KMS-11 (cell line): ENCODE measurements at regions not wholly inside any gene's neighbourhood (a gene's known extent, or its start where the extent isn't known, plus 50 kb on each side); places are given as distances from the start of the nearest gene placed in this dataset.

Experiments
- H2AFZ ChIP-seq: fragments of 200-600 bp; sonication (generic); 2 replicates; pipeline ENCODE4 v1.6.1; 2016; ENCODE audit warnings: antibody characterized with exemption, mixed run types, low read depth
- H3K27ac ChIP-seq: fragments of 200-600 bp; sonication (generic); 2 replicates; pipeline ENCODE4 v1.6.1; 2016; ENCODE audit warnings: mild to moderate bottlenecking, mixed run types
- H3K27me3 ChIP-seq: fragments of 200-600 bp; sonication (generic); 2 replicates; pipeline ENCODE4 v1.6.1; 2017; ENCODE audit warnings: mild to moderate bottlenecking, low read depth, mixed run types, moderate library complexity; ENCODE audit not compliant: insufficient read depth
- H3K36me3 ChIP-seq: fragments of 200-600 bp; sonication (generic); 2 replicates; pipeline ENCODE4 v1.6.1; 2017; ENCODE audit warnings: mild to moderate bottlenecking, mixed run types; ENCODE audit not compliant: insufficient read depth
- H3K4me1 ChIP-seq: fragments of 200-600 bp; sonication (generic); 2 replicates; pipeline ENCODE4 v1.6.1; 2016; ENCODE audit warnings: mild to moderate bottlenecking, low read depth, mixed run types; ENCODE audit not compliant: poor library complexity, severe bottlenecking
- H3K4me2 ChIP-seq: fragments of 200-600 bp; sonication (generic); 2 replicates; pipeline ENCODE4 v1.7.0; 2016; ENCODE audit warnings: mild to moderate bottlenecking, mixed run types
- H3K4me3 ChIP-seq: fragments of 200-600 bp; sonication (generic); IDR thresholded peaks from 2 replicates; pipeline ENCODE4 v1.6.1; 2017; ENCODE audit warnings: low read depth, low read length, mixed read lengths; ENCODE audit not compliant: insufficient read depth
- H3K79me2 ChIP-seq: fragments of 200-600 bp; sonication (generic); 2 replicates; pipeline ENCODE4 v1.6.1; 2016; ENCODE audit warnings: low read depth, mixed run types; ENCODE audit not compliant: insufficient read depth
- H3K9ac ChIP-seq: fragments of 200-600 bp; sonication (generic); 2 replicates; pipeline ENCODE4 v1.6.1; 2016; ENCODE audit warnings: mild to moderate bottlenecking, mixed run types
- H4K20me1 ChIP-seq: fragments of 200-600 bp; sonication (generic); 2 replicates; pipeline ENCODE4 v1.6.1; 2016; ENCODE audit warnings: mild to moderate bottlenecking, mixed run types; ENCODE audit not compliant: insufficient read depth
- TF ChIP-seq, protein P1 (sequence below): fragments of 200-600 bp; sonication (generic); conservative IDR thresholded peaks from 2 replicates; pipeline ENCODE4 v1.6.1; 2017; ENCODE audit warnings: low read depth, mild to moderate bottlenecking, antibody characterized with exemption, low read length, moderate library complexity, mixed read lengths

DNA sequence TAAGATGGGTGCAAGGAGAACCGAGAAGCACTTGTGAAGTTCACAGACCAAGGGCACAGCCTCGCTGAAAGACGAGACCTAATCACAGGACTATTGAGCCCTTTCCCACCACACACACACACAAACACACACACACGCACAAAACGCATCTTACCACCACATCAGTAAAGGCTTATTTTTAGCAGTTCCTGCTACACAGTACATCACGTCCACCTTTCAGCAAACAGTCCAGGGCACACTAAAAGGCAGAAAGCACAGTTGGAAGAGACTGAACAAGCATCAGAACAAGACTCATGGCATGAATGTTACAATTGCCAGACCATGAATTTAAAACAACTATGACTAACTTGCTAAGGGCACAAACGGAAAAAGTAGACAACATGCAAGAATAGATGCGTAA lies 83.6 kb upstream of the MAPK10 start:
- H3K4me3 ChIP-seq = no peak overlapping the region
- H3K9ac ChIP-seq = no peak overlapping the region
- H4K20me1 ChIP-seq = no peaks in the 10 kb centered on the region
- no peaks in the 10 kb centered on the region for H3K36me3 ChIP-seq
- H3K4me2 ChIP-seq = no peak overlapping the region
- TF ChIP-seq, protein P1, sequence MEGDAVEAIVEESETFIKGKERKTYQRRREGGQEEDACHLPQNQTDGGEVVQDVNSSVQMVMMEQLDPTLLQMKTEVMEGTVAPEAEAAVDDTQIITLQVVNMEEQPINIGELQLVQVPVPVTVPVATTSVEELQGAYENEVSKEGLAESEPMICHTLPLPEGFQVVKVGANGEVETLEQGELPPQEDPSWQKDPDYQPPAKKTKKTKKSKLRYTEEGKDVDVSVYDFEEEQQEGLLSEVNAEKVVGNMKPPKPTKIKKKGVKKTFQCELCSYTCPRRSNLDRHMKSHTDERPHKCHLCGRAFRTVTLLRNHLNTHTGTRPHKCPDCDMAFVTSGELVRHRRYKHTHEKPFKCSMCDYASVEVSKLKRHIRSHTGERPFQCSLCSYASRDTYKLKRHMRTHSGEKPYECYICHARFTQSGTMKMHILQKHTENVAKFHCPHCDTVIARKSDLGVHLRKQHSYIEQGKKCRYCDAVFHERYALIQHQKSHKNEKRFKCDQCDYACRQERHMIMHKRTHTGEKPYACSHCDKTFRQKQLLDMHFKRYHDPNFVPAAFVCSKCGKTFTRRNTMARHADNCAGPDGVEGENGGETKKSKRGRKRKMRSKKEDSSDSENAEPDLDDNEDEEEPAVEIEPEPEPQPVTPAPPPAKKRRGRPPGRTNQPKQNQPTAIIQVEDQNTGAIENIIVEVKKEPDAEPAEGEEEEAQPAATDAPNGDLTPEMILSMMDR = no peak
- H2AFZ ChIP-seq = no peak overlapping the region
- no peaks in the 10 kb centered on the region for H3K79me2 ChIP-seq
- H3K27me3 ChIP-seq = no peaks in the 10 kb centered on the region
- H3K4me1 ChIP-seq = no peaks in the 10 kb centered on the region
- H3K27ac ChIP-seq = no peak overlapping the region

DNA sequence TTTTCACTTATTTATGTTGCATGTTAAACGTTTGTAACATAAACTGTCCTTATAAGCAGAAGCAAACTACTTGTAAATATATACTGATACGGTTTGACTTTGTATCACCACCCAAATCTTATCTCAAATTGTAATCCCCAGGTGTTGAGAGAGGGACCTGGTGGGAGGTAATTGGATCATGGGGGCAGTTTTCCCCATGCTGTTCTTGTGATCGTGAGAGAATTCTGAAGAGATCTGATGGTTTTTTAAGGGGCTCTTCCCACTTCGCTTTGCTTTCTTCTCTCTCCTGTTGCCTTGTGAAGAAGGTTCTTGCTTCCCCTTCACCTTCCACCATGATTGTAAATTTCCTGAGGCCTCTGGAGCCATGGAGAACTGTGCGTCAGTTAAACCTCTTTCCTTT lies 87.1 kb upstream of the MAPK10 start:
- TF ChIP-seq, protein P1 = no peak
- Histone ChIP-seq H3K79me2 (no peaks in the 10 kb centered on the region), H3K36me3 (no peaks in the 10 kb centered on the region), H3K4me2 (no peak overlapping the region), H3K9ac (no peak overlapping the region), H3K4me3 (no peak overlapping the region), H3K27ac (no peak overlapping the region), H3K27me3 (no peaks in the 10 kb centered on the region), H3K4me1 (no peaks in the 10 kb centered on the region), H2AFZ (no peak overlapping the region), H4K20me1 (no peaks in the 10 kb centered on the region)

DNA sequence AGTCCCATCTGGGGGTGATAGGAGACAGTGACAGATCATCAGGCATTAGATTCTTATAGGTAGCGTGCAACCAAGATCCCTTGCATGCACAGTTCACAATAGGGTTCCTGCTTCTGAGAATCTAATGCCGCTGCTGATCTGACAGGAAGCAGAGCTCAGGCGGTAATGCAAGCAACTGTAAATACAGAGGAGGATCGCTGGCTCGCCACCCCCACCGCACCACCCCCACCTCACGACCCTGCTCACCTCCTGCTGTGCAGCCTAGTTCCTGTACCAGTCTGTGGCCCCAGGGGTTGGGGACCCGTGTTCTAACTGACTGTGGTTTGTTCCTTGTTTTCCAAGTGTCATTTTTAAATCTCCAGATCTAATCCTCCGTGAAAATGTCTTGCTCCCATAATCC lies 89.0 kb upstream of the MAPK10 start:
- H3K36me3 ChIP-seq = no peaks in the 10 kb centered on the region

DNA sequence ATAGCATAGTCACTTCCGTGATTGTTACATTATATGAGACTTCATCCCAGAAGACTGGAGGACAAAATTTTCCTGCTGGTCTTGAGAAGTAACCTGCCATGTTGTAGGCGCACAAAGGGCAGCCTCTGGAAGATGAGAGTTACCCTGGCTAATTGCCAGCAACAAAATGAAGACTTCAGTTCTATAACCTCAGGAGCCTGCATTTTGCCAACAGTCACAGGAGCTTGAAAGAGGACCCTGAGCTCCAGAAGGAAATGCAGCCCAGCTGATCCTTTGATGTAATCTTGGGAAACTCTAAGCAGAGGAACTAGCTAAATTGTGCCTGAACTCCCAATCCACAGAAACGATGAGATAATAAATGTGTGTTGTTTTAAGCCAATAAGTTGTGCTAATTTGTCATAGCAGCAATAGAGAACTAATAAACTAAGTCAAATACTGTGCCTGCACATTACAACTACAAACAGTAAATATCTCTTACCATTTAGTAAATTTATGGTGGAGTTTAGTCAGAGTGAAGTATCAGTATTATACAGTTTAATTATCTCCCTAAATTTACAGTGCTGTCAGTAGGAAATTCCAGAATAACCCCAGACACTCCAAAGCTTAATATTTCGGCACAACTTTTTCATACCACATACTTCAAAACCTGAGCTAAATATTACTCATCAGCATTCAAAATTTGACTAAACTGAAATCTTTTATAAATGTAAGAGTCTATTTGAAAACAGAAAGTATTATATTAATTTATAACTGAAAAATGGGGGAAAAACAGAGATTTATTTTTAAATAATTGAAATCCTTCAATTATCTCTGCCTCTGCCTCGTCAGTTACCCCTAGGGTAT lies 90.1 kb upstream of the MAPK10 start:
- TF ChIP-seq, protein P1 = no peak
- H4K20me1 ChIP-seq = no peaks in the 10 kb centered on the region
- H3K4me1 ChIP-seq = no peaks in the 10 kb centered on the region
- H3K79me2 ChIP-seq = no peaks in the 10 kb centered on the region
- H3K4me3 ChIP-seq = no peak overlapping the region
- no peak overlapping the region for H2AFZ ChIP-seq
- H3K36me3 ChIP-seq = no peaks in the 10 kb centered on the region
- no peak overlapping the region for H3K27ac ChIP-seq
- H3K4me2 ChIP-seq = no peak overlapping the region
- no peak overlapping the region for H3K9ac ChIP-seq
- no peaks in the 10 kb centered on the region for H3K27me3 ChIP-seq

More for the DNA sequence above, 89.0 kb upstream of the MAPK10 start:
- H3K9ac ChIP-seq = no peak overlapping the region
- no peak overlapping the region for H3K4me2 ChIP-seq
- no peak overlapping the region for H3K4me3 ChIP-seq
- TF ChIP-seq, protein P1 = no peak
- no peaks in the 10 kb centered on the region for H3K79me2 ChIP-seq
- no peaks in the 10 kb centered on the region for H3K27me3 ChIP-seq
- H3K4me1 ChIP-seq = no peaks in the 10 kb centered on the region
- no peaks in the 10 kb centered on the region for H4K20me1 ChIP-seq
- H3K27ac ChIP-seq = no peak overlapping the region
- no peak overlapping the region for H2AFZ ChIP-seq
